HG03460 (cell line): ENCODE measurements at regions not wholly inside any gene's neighbourhood (a gene's known extent, or its start where the extent isn't known, plus 50 kb on each side); places are given as distances from the start of the nearest gene placed in this dataset.
"Not testable (repeated sequence)": the region's sequence is repeated elsewhere in the genome, so short reads cannot be mapped to it uniquely, and the experiment has no call there.

Experiments used
- ATAC-seq: cut with Tn5 transposase; IDR thresholded peaks from one replicate; pipeline ENCODE4 v1.9.1; 2021; ENCODE audit not compliant: unreplicated experiment

GRCh38 chr5:32842813-32843530 is 131.9 kb downstream of the NPR3 start:
- no peak for ATAC-seq

GRCh38 chr5:32843531-32843895 is 132.4 kb downstream of the NPR3 start:
- ATAC-seq = no peak

- no peak for ATAC-seq
These were observed 134.1 kb downstream of the NPR3 start for GRCh38 chr5:32845171-32845570.

GRCh38 chr5:32848120-32848519 is 137.0 kb downstream of the NPR3 start:
- no peak for ATAC-seq

GRCh38 chr5:32848681-32849080 is 137.6 kb downstream of the NPR3 start:
- ATAC-seq = no peak

- ATAC-seq = no peak
These were observed 139.8 kb downstream of the NPR3 start for GRCh38 chr5:32850817-32851496.

- ATAC-seq = no peak
These were observed 140.5 kb downstream of the NPR3 start for GRCh38 chr5:32851559-32852173.

- no peak for ATAC-seq
These were observed 141.4 kb downstream of the NPR3 start for GRCh38 chr5:32852535-32852934.

GRCh38 chr5:32852976-32853375 is 141.9 kb downstream of the NPR3 start:
- no peak for ATAC-seq

- no peak for ATAC-seq
These were observed 143.4 kb downstream of the NPR3 start for GRCh38 chr5:32854473-32854872.

GRCh38 chr5:32859211-32859641 is 148.1 kb downstream of the NPR3 start:
- no peak for ATAC-seq

GRCh38 chr5:32865475-32865874 is 154.4 kb downstream of the NPR3 start:
- no peak for ATAC-seq

GRCh38 chr5:32866138-32866537 is 155.0 kb downstream of the NPR3 start:
- ATAC-seq = no peak

- no peak for ATAC-seq
These were observed 158.1 kb downstream of the NPR3 start for GRCh38 chr5:32869216-32869615.

- no peak for ATAC-seq
These were observed 165.7 kb downstream of the NPR3 start for GRCh38 chr5:32876791-32877190.

- ATAC-seq = not testable (repeated sequence)
These were observed 168.2 kb downstream of the NPR3 start for GRCh38 chr5:32879364-32879763.

GRCh38 chr5:32880796-32881195 is 169.7 kb downstream of the NPR3 start:
- ATAC-seq = no peak

GRCh38 chr5:32887390-32887789 is 176.3 kb downstream of the NPR3 start:
- no peak for ATAC-seq

- no peak for ATAC-seq
These were observed 178.0 kb downstream of the NPR3 start for GRCh38 chr5:32889078-32889477.

- no peak for ATAC-seq
These were observed 192.5 kb downstream of the NPR3 start for GRCh38 chr5:32903613-32904012.

GRCh38 chr5:32908641-32909040 is 197.5 kb downstream of the NPR3 start:
- ATAC-seq = no peak

GRCh38 chr5:32909207-32909606 is 198.1 kb downstream of the NPR3 start:
- ATAC-seq = no peak
